Lower lobe of right lung (tissue), 2 donors: ENCODE measurements at regions not wholly inside any gene's neighbourhood (a gene's known extent, or its start where the extent isn't known, plus 50 kb on each side); places are given as distances from the start of the nearest gene placed in this dataset.

Experiments used
- ATAC-seq, 2 donors: fragments of 200-7000 bp; cut with Tn5 transposase; one replicate each; pipeline ENCODE4 v1.9.1; 2020 to 2022; ENCODE audit warnings: mild to moderate bottlenecking in 2 of 2, moderate library complexity in 2 of 2
- DNase-seq: peaks from one replicate; pipeline ENCODE4 v3.0.0-alpha.2; 2020
- H3K27ac ChIP-seq: fragments of 200-600 bp; one replicate; pipeline ENCODE4 v1.8.0; 2022
- H3K27me3 ChIP-seq: fragments of 200-600 bp; one replicate; pipeline ENCODE4 v1.8.0; 2022; ENCODE audit warnings: low read depth
- H3K36me3 ChIP-seq: fragments of 200-600 bp; one replicate; pipeline ENCODE4 v1.8.0; 2022; ENCODE audit warnings: mild to moderate bottlenecking
- H3K4me1 ChIP-seq: fragments of 200-600 bp; one replicate; pipeline ENCODE4 v1.8.0; 2022
- H3K4me3 ChIP-seq: fragments of 200-600 bp; one replicate; pipeline ENCODE4 v1.8.0; 2022; ENCODE audit warnings: mild to moderate bottlenecking
- H3K9me3 ChIP-seq: fragments of 200-600 bp; one replicate; pipeline ENCODE4 v1.8.0; 2022
- CTCF ChIP-seq: fragments of 200-600 bp; IDR thresholded peaks from one replicate; pipeline ENCODE4 v1.8.0; 2022; ENCODE audit warnings: antibody characterized with exemption, mild to moderate bottlenecking
- intact Hi-C: fragments of 100-400 bp; cut with DNase I; formaldehyde crosslinking; loops from one replicate; pipeline ENCODE4 v1.11.0; 2022
- donor health status: DM: no; HTN: yes; CAD: no; lungs with severe emphysema.

GRCh38 chr2:192459422-192459821 is 264.7 kb upstream of the TMEFF2 start:
- no peak for DNase-seq
- no peak for TF ChIP-seq CTCF
- no peaks in the 10 kb centered on the region for H3K36me3 ChIP-seq
- ATAC-seq = no peak
- no peak overlapping the region for H3K4me3 ChIP-seq
- H3K27me3 ChIP-seq = no peaks in the 10 kb centered on the region
- no peaks in the 10 kb centered on the region for H3K4me1 ChIP-seq
- intact Hi-C loops = no loop called here
- no peak overlapping the region for H3K27ac ChIP-seq
- H3K9me3 ChIP-seq = no peaks in the 10 kb centered on the region

- ATAC-seq (no peak), DNase-seq (no peak)
- H3K27me3 ChIP-seq = no peaks in the 10 kb centered on the region
- H3K9me3 ChIP-seq = no peaks in the 10 kb centered on the region
- H3K4me3 ChIP-seq = no peak overlapping the region
- no peak overlapping the region for H3K27ac ChIP-seq
- H3K36me3 ChIP-seq = no peaks in the 10 kb centered on the region
- no peak for TF ChIP-seq CTCF
- H3K4me1 ChIP-seq = no peaks in the 10 kb centered on the region
- intact Hi-C loops = no loop called here
These were observed 254.1 kb upstream of the TMEFF2 start for GRCh38 chr2:192448881-192449280.

- Histone ChIP-seq H3K27me3 (no peaks in the 10 kb centered on the region), H3K9me3 (no peaks in the 10 kb centered on the region), H3K4me3 (no peak overlapping the region), H3K4me1 (no peaks in the 10 kb centered on the region), H3K27ac (no peak overlapping the region), H3K36me3 (no peaks in the 10 kb centered on the region)
- ATAC-seq (no peak), DNase-seq (no peak)
- no peak for TF ChIP-seq CTCF
- intact Hi-C loops = no loop called here
These were observed 249.6 kb upstream of the TMEFF2 start for GRCh38 chr2:192444286-192444838.

GRCh38 chr2:192443831-192444230 is 249.1 kb upstream of the TMEFF2 start:
- Histone ChIP-seq H3K36me3 (no peaks in the 10 kb centered on the region), H3K4me1 (no peaks in the 10 kb centered on the region), H3K4me3 (no peak overlapping the region), H3K27me3 (no peaks in the 10 kb centered on the region), H3K27ac (no peak overlapping the region), H3K9me3 (no peaks in the 10 kb centered on the region)
- ATAC-seq (no peak), DNase-seq (no peak)
- intact Hi-C loops = no loop called here
- no peak for TF ChIP-seq CTCF

- no peak for ATAC-seq
- H3K27ac ChIP-seq = no peak overlapping the region
- no peak for DNase-seq
- H3K4me1 ChIP-seq = no peaks in the 10 kb centered on the region
- intact Hi-C loops = no loop called here
- no peak overlapping the region for H3K4me3 ChIP-seq
- TF ChIP-seq CTCF = no peak
- H3K27me3 ChIP-seq = no peaks in the 10 kb centered on the region
- H3K9me3 ChIP-seq = no peaks in the 10 kb centered on the region
- no peaks in the 10 kb centered on the region for H3K36me3 ChIP-seq
These were observed 243.5 kb upstream of the TMEFF2 start for GRCh38 chr2:192438239-192438638.

GRCh38 chr2:192437653-192438052 is 242.9 kb upstream of the TMEFF2 start:
- Histone ChIP-seq H3K27ac (no peak overlapping the region), H3K4me1 (no peaks in the 10 kb centered on the region), H3K9me3 (no peaks in the 10 kb centered on the region), H3K27me3 (no peaks in the 10 kb centered on the region), H3K4me3 (no peak overlapping the region), H3K36me3 (no peaks in the 10 kb centered on the region)
- DNase-seq (no peak), ATAC-seq (no peak)
- intact Hi-C loops = no loop called here
- no peak for TF ChIP-seq CTCF
